HepG2 (cell line): ENCODE measurements at regions not wholly inside any gene's neighbourhood (a gene's known extent, or its start where the extent isn't known, plus 50 kb on each side); places are given as distances from the start of the nearest gene placed in this dataset.
"Not testable (repeated sequence)": the region's sequence is repeated elsewhere in the genome, so short reads cannot be mapped to it uniquely, and the experiment has no call there.

ENCODE experiments used
- ATAC-seq: fragments of 200-7000 bp; cut with Tn5 transposase; 3 replicates; pipeline ENCODE4 v1.9.1; 2020; ENCODE audit warnings: mild to moderate bottlenecking, moderate library complexity
- BruUV-seq: library from RNA; stranded (reverse); fragments of 400-500 nt; replicated peaks from 2 replicates; lab custom pipeline; 2021; lab: Mats Ljungman, UMichigan
- CTCF ChIA-PET: fragments of 300-600 bp; formaldehyde crosslinking; extraction: SDS; loops from one replicate; lab custom pipeline; 2021; ENCODE audit warnings: low total read pairs, inconsistent platforms, low intra/inter-chr PET ratio; lab: Yijun Ruan, JAX
- POLR2A ChIA-PET: fragments of 350-600 bp; sonication (Branson Sonifier 250); formaldehyde crosslinking; loops from one replicate; lab custom pipeline; 2020; ENCODE audit warnings: antibody characterized with exemption, inconsistent platforms; lab: Yijun Ruan, JAX
- DNase-seq: peaks from one replicate; pipeline ENCODE4 v3.0.0-alpha.2; 2015; ENCODE audit warnings: low spot score
- FAIRE-seq: peaks from 3 replicates; lab custom pipeline; 2011; peaks lifted over from hg19 to GRCh38; lab: Jason Lieb, UNC
- H2AFZ ChIP-seq: one replicate; pipeline ENCODE4 v1.6.1; 2011; ENCODE audit warnings: low read length, inconsistent platforms
- H3K27ac ChIP-seq: fragments of 300-600 bp; 3 replicates; pipeline ENCODE4 v1.8.0; 2011; ENCODE audit warnings: mixed run types, mild to moderate bottlenecking, mixed read lengths, low read length, inconsistent platforms; ENCODE audit not compliant: insufficient read depth; ENCODE audit errors: extremely low read length
- H3K27me3 ChIP-seq, 2 experiments: fragments of 200-600 bp in 1 of 2; 2 replicates in 1 of 2; 3 replicates in 1 of 2; pipeline versions ENCODE4 v1.6.0 to v1.8.0; 2011; ENCODE audit warnings: low read length in 2 of 2, mild to moderate bottlenecking in 2 of 2, moderate library complexity in 2 of 2, inconsistent platforms in 1 of 2; ENCODE audit not compliant: insufficient read depth in 2 of 2, control insufficient read depth in 1 of 2
- H3K36me3 ChIP-seq, 2 experiments: fragments of 200-600 bp in 1 of 2; replicated peaks in 1 of 2; 2 replicates in 1 of 2; 3 replicates in 1 of 2; pipeline versions ENCODE4 v1.5.1 to v1.8.0; 2011; ENCODE audit warnings: low read length in 2 of 2, inconsistent platforms in 1 of 2; ENCODE audit not compliant: insufficient read depth in 2 of 2, control insufficient read depth in 1 of 2
- H3K4me1 ChIP-seq: 2 replicates; pipeline ENCODE4 v1.5.1; 2012; ENCODE audit warnings: low read length, inconsistent platforms; ENCODE audit not compliant: insufficient read depth
- H3K4me2 ChIP-seq: 2 replicates; pipeline ENCODE4 v1.6.0; 2011; ENCODE audit warnings: low read depth, low read length, inconsistent platforms
- H3K4me3 ChIP-seq, 3 experiments: fragments of 200-600 bp in 1 of 3; sonication (generic), shearing (Covaris generic) in 1 of 3; replicated peaks in 1 of 3; 2 replicates each; pipeline ENCODE4 v1.5.1; 2011 to 2016; ENCODE audit warnings: low read length in 3 of 3, inconsistent platforms in 2 of 3, low read depth in 2 of 3, mild to moderate bottlenecking in 2 of 3, control low read depth in 1 of 3, mixed read lengths in 1 of 3; ENCODE audit not compliant: insufficient read depth in 1 of 3
- H3K79me2 ChIP-seq: one replicate; pipeline ENCODE4 v1.6.1; 2011; ENCODE audit warnings: low read length, inconsistent platforms; ENCODE audit not compliant: insufficient read depth
- H3K9ac ChIP-seq: 2 replicates; pipeline ENCODE4 v1.6.0; 2011; ENCODE audit warnings: mild to moderate bottlenecking, low read depth, low read length, inconsistent platforms; ENCODE audit not compliant: insufficient read depth
- H3K9me3 ChIP-seq: 2 replicates; pipeline ENCODE4 v1.5.1; 2012; ENCODE audit warnings: mild to moderate bottlenecking, low read length
- H4K20me1 ChIP-seq: 2 replicates; pipeline ENCODE4 v1.6.0; 2011; ENCODE audit warnings: inconsistent platforms, mild to moderate bottlenecking, low read length, moderate library complexity; ENCODE audit not compliant: insufficient read depth
- CEBPB ChIP-seq: IDR thresholded peaks from 2 replicates; pipeline ENCODE4 v1.6.1; 2011; ENCODE audit warnings: low read depth, low read length, improper control_type of control experiment, borderline replicate concordance
- GRHL1 ChIP-seq: sonication (generic); formaldehyde crosslinking; conservative IDR thresholded peaks from 2 replicates; pipeline ENCODE4 v1.8.0; 2022; ENCODE audit warnings: missing genetic modification reagents
- MZF1 ChIP-seq: sonication (generic); formaldehyde crosslinking; IDR thresholded peaks from 2 replicates; pipeline ENCODE4 v1.8.1; 2023; ENCODE audit warnings: mild to moderate bottlenecking, missing genetic modification reagents, borderline replicate concordance
- NR2C2 ChIP-seq: sonication (generic); formaldehyde crosslinking; IDR thresholded peaks from 2 replicates; pipeline ENCODE4 v1.4.0; 2020; ENCODE audit warnings: missing genetic modification reagents, mild to moderate bottlenecking, moderate library complexity, borderline replicate concordance
- RFX1 ChIP-seq: fragments of 450-650 bp; IDR thresholded peaks from 2 replicates; pipeline ENCODE4 v1.6.1; 2017
- ZNF614 ChIP-seq: IDR thresholded peaks from 2 replicates; pipeline ENCODE4 v1.6.1; 2018; ENCODE audit warnings: missing biosample characterization, missing genetic modification reagents, inconsistent platforms, borderline replicate concordance
- WGBS: methylation state at CpG from one replicate; pipeline ENCODE4 v1.1.6; 2017; ENCODE audit warnings: low lambda C conversion rate; 5-methylcytosine and 5-hydroxymethylcytosine counted together
- in situ Hi-C: cut with HindIII; loops from 2 replicates; pipeline ENCODE4 v1.10.0; 2017; ENCODE audit warnings: low pct_unique_long_range_greater_than_20kb; ENCODE audit not compliant: extremely low pct_ligation_motif_present
- intact Hi-C: fragments of 100-400 bp; cut with micrococcal nuclease; formaldehyde crosslinking; loops from one replicate; pipeline ENCODE4 v1.10.0; 2022; ENCODE audit not compliant: unreplicated experiment

- intact Hi-C loops: no loop called here
- in situ Hi-C loops: no loop called here
- Histone ChIP-seq H3K27me3 (no peaks in the 10 kb centered on the region), H3K27ac (no peak overlapping the region), H3K79me2 (no peaks in the 10 kb centered on the region), H4K20me1 (no peaks in the 10 kb centered on the region), H3K4me1 (no peaks in the 10 kb centered on the region), H3K9me3 (peaks cover 91% of the 10 kb centered on the region), H2AFZ (no peak overlapping the region), H3K36me3 (no peaks in the 10 kb centered on the region), H3K4me2 (no peak overlapping the region), H3K4me3 (no peak overlapping the region), H3K9ac (no peak overlapping the region)
- BruUV-seq: no TSS peak
- TF ChIP-seq MZF1 (CRISPR knock-in tag) (no peak), CEBPB (0 out of 2 replicates have a peak, but pooled peaks have one; percentile 4), ZNF614 (CRISPR knock-in tag) (no peak), RFX1 (no peak), NR2C2 (CRISPR knock-in tag) (no peak), GRHL1 (CRISPR knock-in tag) (no peak)
- no peak for DNase-seq
- ATAC-seq: no peak
- CTCF ChIA-PET: no interaction called here
- WGBS: 0% methylated on average over 2 of the region's 2 CpGs
- FAIRE-seq: no peak
- POLR2A ChIA-PET: no interaction called here
These were observed 1194.6 kb downstream of the NCAM2 start for GRCh38 chr21:22192766-22193165.

GRCh38 chr21:22194986-22195385 is 1196.8 kb downstream of the NCAM2 start:
- ATAC-seq, POLR2A ChIA-PET, CTCF ChIA-PET, FAIRE-seq, DNase-seq, H4K20me1 ChIP-seq, H3K36me3 ChIP-seq, H3K79me2 ChIP-seq, H3K4me3 ChIP-seq, H3K4me1 ChIP-seq, intact Hi-C loops, H3K27me3 ChIP-seq, H3K9ac ChIP-seq, H2AFZ ChIP-seq, H3K4me2 ChIP-seq, H3K27ac ChIP-seq, BruUV-seq, in situ Hi-C loops: not testable (repeated sequence)
- H3K9me3 ChIP-seq: peaks cover 89% of the 10 kb centered on the region
- WGBS: 32% methylated on average over 6 of the region's 6 CpGs
